ENCODE measurements at regions not wholly inside any gene's neighbourhood (a gene's known extent, or its start where the extent isn't known, plus 50 kb on each side); places are given as distances from the start of the nearest gene placed in this dataset.

DNA sequence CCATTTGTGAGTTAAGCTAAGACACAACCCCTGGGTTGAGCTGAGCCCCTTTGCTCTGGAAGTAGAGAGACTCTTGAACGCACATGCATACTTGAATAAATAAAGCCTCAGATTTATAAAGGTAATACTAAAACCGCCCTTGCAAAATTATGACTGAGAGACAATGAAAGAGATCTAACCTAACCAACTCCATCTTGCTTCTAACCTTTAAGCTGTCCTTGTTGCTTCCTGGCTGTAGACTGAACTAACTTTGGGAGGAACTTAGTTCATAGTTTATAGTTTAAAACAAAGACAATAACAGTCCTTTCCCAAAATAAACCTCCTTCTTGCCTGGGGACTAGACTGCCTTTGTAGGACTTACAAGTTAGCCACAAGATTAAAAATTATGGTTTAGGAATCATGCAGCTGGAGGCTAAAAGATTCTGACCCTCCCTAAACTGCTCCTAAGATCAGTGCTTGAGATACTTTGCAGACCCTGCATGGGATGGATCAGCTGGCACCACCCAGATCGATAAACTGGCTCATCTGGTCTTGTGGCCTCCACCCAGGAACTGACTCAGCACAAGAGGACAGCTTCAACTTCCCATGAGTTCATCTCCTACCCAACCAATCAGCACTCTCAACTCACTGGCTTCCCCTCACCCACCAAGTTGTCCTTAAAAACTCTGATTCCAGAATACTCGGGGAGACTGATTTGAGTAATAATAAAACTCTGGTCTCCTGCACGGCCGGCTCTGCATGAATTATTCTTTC lies 240.2 kb upstream of the SLC14A2 start:
- in situ Hi-C loops (cut with HindIII; ENCODE audit: low pct_unique_long_range_greater_than_20kb, low sequenced_read_pairs): no loop called here
- intact Hi-C loops (cut with micrococcal nuclease; ENCODE audit: unreplicated experiment): no loop called here
- ATAC-seq (no peak), DNase-seq (ENCODE audit: low read depth, low spot score) (no peak)
- no peaks in the 10 kb centered on the region for H3K27me3 ChIP-seq (ENCODE audit: control insufficient read depth, insufficient read depth, low read length)
- POLR2A ChIA-PET: no interaction called here
- no peak overlapping the region for H3K4me3 ChIP-seq (ENCODE audit: low read depth in 2 of 2, low read length in 2 of 2)
- H3K4me1 ChIP-seq (ENCODE audit: control insufficient read depth, insufficient read depth, low read length): no peaks in the 10 kb centered on the region
- H3K9me3 ChIP-seq (ENCODE audit: control insufficient read depth, insufficient read depth, low read depth, low read length): no peaks in the 10 kb centered on the region
- CTCF ChIA-PET: no interaction called here
- no TSS peak for BruUV-seq (replicated peaks)
- TF ChIP-seq TCF7L2 (IDR thresholded peaks at IDR 0.05; ENCODE audit: low read depth, low read length): no peak
- TF ChIP-seq, protein P1, sequence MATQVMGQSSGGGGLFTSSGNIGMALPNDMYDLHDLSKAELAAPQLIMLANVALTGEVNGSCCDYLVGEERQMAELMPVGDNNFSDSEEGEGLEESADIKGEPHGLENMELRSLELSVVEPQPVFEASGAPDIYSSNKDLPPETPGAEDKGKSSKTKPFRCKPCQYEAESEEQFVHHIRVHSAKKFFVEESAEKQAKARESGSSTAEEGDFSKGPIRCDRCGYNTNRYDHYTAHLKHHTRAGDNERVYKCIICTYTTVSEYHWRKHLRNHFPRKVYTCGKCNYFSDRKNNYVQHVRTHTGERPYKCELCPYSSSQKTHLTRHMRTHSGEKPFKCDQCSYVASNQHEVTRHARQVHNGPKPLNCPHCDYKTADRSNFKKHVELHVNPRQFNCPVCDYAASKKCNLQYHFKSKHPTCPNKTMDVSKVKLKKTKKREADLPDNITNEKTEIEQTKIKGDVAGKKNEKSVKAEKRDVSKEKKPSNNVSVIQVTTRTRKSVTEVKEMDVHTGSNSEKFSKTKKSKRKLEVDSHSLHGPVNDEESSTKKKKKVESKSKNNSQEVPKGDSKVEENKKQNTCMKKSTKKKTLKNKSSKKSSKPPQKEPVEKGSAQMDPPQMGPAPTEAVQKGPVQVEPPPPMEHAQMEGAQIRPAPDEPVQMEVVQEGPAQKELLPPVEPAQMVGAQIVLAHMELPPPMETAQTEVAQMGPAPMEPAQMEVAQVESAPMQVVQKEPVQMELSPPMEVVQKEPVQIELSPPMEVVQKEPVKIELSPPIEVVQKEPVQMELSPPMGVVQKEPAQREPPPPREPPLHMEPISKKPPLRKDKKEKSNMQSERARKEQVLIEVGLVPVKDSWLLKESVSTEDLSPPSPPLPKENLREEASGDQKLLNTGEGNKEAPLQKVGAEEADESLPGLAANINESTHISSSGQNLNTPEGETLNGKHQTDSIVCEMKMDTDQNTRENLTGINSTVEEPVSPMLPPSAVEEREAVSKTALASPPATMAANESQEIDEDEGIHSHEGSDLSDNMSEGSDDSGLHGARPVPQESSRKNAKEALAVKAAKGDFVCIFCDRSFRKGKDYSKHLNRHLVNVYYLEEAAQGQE (IDR thresholded peaks at IDR 0.05; ENCODE audit: insufficient read depth in 1 of 2, low read depth in 2 of 2, low read length in 1 of 2): no peak
- TF ChIP-seq POLR2AphosphoS5 (IDR thresholded peaks at IDR 0.05; ENCODE audit: low read depth, low read length): no peak
- TF ChIP-seq, protein P2, sequence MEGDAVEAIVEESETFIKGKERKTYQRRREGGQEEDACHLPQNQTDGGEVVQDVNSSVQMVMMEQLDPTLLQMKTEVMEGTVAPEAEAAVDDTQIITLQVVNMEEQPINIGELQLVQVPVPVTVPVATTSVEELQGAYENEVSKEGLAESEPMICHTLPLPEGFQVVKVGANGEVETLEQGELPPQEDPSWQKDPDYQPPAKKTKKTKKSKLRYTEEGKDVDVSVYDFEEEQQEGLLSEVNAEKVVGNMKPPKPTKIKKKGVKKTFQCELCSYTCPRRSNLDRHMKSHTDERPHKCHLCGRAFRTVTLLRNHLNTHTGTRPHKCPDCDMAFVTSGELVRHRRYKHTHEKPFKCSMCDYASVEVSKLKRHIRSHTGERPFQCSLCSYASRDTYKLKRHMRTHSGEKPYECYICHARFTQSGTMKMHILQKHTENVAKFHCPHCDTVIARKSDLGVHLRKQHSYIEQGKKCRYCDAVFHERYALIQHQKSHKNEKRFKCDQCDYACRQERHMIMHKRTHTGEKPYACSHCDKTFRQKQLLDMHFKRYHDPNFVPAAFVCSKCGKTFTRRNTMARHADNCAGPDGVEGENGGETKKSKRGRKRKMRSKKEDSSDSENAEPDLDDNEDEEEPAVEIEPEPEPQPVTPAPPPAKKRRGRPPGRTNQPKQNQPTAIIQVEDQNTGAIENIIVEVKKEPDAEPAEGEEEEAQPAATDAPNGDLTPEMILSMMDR (IDR thresholded peaks at IDR 0.05): no peak
- TF ChIP-seq SIN3A (IDR thresholded peaks at IDR 0.05; ENCODE audit: borderline replicate concordance, insufficient read depth, low read depth, low read length): no peak
- H3K27ac ChIP-seq (ENCODE audit: low read length): no peak overlapping the region
- no peaks in the 10 kb centered on the region for H3K36me3 ChIP-seq (ENCODE audit: control insufficient read depth, insufficient read depth, low read length)

DNA sequence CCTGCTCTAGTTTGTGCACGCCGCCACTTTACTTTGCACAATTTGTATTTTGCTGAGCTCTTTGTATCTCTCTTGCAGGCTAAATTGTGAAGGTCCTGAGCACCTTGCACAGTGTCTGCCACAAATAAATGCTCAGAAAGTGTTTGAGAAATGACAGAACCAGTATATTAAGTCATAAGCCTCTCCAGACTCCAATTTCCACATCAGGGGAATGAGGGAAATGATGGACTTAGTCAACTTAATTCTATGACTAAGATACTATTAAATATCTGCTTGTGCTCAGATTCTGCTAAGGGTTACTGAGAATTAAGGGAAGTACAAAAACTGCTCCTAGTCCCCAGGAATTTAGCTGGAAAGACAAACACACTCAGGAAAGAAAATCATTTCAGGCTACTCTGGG lies 239.1 kb upstream of the SLC14A2 start:
- no peak for DNase-seq (ENCODE audit: low read depth, low spot score)
- no peaks in the 10 kb centered on the region for H3K36me3 ChIP-seq (ENCODE audit: control insufficient read depth, insufficient read depth, low read length)
- ChIA-PET CTCF (no interaction called here), POLR2A (no interaction called here)
- no peaks in the 10 kb centered on the region for H3K27me3 ChIP-seq (ENCODE audit: control insufficient read depth, insufficient read depth, low read length)
- no peak for ATAC-seq
- no peak overlapping the region for H3K4me3 ChIP-seq (ENCODE audit: low read depth in 2 of 2, low read length in 2 of 2)
- no peaks in the 10 kb centered on the region for H3K9me3 ChIP-seq (ENCODE audit: control insufficient read depth, insufficient read depth, low read depth, low read length)
- TF ChIP-seq SIN3A (IDR thresholded peaks at IDR 0.05; ENCODE audit: borderline replicate concordance, insufficient read depth, low read depth, low read length): no peak
- no peak for TF ChIP-seq POLR2AphosphoS5 (IDR thresholded peaks at IDR 0.05; ENCODE audit: low read depth, low read length)
- TF ChIP-seq TCF7L2 (IDR thresholded peaks at IDR 0.05; ENCODE audit: low read depth, low read length): no peak
- TF ChIP-seq, protein P1 (IDR thresholded peaks at IDR 0.05; ENCODE audit: insufficient read depth in 1 of 2, low read depth in 2 of 2, low read length in 1 of 2): no peak
- TF ChIP-seq, protein P2 (IDR thresholded peaks at IDR 0.05): no peak
- H3K4me1 ChIP-seq (ENCODE audit: control insufficient read depth, insufficient read depth, low read length): no peaks in the 10 kb centered on the region
- BruUV-seq (replicated peaks): no TSS peak
- in situ Hi-C loops (cut with HindIII; ENCODE audit: low pct_unique_long_range_greater_than_20kb, low sequenced_read_pairs): no loop called here
- no peak overlapping the region for H3K27ac ChIP-seq (ENCODE audit: low read length)
- intact Hi-C loops (cut with micrococcal nuclease; ENCODE audit: unreplicated experiment): no loop called here

Measured in Panc1 (cell line).